Mammary epithelial cell (primary cell): ENCODE measurements at regions not wholly inside any gene's neighbourhood (a gene's known extent, or its start where the extent isn't known, plus 50 kb on each side); places are given as distances from the start of the nearest gene placed in this dataset.
"Not testable (repeated sequence)": the region's sequence is repeated elsewhere in the genome, so short reads cannot be mapped to it uniquely, and the experiment has no call there.

Source experiments
- EZH2 ChIP-seq: IDR thresholded peaks from 2 replicates; pipeline ENCODE4 v1.6.1; 2012; ENCODE audit warnings: low read length, inconsistent platforms, borderline replicate concordance
- TF ChIP-seq, protein P1 (sequence below), 2 donors: IDR thresholded peaks in 1 of 2; conservative IDR thresholded peaks in 1 of 2; 2 replicates each; pipeline ENCODE4 v1.5.1; 2011 to 2012; ENCODE audit warnings: inconsistent platforms in 2 of 2, low read length in 2 of 2, mild to moderate bottlenecking in 2 of 2, control low read depth in 1 of 2, low read depth in 1 of 2; ENCODE audit not compliant: insufficient read depth in 1 of 2; ENCODE audit errors: extremely low read depth in 1 of 2

DNA sequence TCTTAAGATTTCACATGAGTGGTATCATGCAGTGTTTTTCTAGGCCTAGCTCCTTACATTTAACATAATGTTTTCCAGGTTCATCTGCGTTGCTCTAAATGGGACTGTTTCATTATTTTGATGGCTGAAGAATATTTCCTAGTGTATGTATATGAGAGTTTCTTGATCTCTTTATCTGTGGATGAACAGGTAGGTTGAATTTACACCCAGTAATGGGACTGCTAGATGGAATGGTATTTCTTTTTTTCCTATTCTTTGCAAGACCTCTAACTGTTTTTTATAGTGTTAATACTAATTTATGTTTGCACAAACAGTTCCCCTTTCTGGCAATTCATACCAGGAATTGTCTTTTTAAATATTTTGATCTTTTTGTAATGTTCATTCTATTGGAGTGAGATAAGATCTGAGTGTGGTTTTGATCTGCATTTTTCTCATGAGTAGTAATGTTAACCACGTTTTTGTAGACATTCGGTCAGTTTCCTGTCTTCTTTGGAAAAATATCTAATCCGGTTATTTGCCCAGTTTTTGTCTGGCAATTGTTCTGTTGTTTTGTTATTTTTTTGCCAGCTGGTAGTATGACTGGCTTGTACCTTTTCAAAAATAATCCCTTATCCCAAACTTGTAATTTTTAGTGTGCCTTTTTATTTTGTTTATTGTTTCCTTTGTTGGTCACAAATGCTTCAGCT is 157.1 kb downstream of the CCDC74A start:
- TF ChIP-seq, protein P1, sequence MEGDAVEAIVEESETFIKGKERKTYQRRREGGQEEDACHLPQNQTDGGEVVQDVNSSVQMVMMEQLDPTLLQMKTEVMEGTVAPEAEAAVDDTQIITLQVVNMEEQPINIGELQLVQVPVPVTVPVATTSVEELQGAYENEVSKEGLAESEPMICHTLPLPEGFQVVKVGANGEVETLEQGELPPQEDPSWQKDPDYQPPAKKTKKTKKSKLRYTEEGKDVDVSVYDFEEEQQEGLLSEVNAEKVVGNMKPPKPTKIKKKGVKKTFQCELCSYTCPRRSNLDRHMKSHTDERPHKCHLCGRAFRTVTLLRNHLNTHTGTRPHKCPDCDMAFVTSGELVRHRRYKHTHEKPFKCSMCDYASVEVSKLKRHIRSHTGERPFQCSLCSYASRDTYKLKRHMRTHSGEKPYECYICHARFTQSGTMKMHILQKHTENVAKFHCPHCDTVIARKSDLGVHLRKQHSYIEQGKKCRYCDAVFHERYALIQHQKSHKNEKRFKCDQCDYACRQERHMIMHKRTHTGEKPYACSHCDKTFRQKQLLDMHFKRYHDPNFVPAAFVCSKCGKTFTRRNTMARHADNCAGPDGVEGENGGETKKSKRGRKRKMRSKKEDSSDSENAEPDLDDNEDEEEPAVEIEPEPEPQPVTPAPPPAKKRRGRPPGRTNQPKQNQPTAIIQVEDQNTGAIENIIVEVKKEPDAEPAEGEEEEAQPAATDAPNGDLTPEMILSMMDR (conservative IDR thresholded peaks at IDR 0.05 in 1 of 2, IDR thresholded peaks at IDR 0.05 in 1 of 2; ENCODE audit: extremely low read depth in 1 of 2, insufficient read depth in 1 of 2, low read depth in 1 of 2, low read length in 2 of 2), result not testable (repeated sequence)
- not testable (repeated sequence) for TF ChIP-seq EZH2
